ENCODE measurements at regions not wholly inside any gene's neighbourhood (a gene's known extent, or its start where the extent isn't known, plus 50 kb on each side); places are given as distances from the start of the nearest gene placed in this dataset.

DNA sequence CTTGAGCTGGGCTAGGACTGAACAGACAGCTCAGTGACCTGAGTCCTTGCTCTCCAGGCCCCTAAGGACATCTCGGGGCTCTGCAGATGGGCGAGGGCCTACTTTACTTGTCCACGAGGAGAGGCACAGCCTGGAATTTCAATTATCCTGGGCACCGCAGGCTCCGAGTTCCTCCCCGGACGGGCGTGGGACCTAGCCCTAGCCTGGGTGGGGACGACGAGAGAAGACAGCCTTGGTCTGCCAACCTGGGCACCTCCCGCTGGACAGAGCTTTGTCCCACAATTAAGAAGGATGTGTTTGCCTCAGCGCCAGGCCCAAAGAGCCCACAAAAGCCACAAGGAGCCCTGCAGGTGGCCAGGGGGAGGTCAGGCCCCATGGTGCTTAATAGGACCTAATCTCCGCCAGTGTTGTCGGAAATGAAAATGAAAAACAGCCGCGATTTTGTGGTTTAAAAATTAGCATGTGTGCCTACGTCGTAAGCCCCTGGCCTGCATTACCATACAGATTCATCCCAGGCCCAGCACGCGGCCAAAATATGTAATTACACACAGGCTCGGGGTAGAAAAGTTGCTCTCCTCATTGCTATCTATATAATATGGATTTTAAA, 51.4 kb upstream of the LHX1 start:
- in situ Hi-C loops (cut with MboI; ENCODE audit: low sequenced_read_pairs, unreplicated experiment), result no loop called here
- no peak for DNase-seq (ENCODE audit: low spot score)
- TF ChIP-seq CTCF (IDR thresholded peaks at IDR 0.05; ENCODE audit: borderline replicate concordance, control extremely low read depth, extremely low read depth, insufficient read depth, missing control alignments), result no peak

Data from GM13976 (cell line).